Mesothelial cell of epicardium (in vitro differentiated cells): ENCODE measurements at regions not wholly inside any gene's neighbourhood (a gene's known extent, or its start where the extent isn't known, plus 50 kb on each side); places are given as distances from the start of the nearest gene placed in this dataset.

Experiments
- DNase-seq, 2 experiments: peaks; one replicate each; pipeline ENCODE4 v3.0.0; 2021; ENCODE audit warnings: low spot score in 2 of 2; ENCODE audit not compliant: unreplicated experiment in 2 of 2
- H3K27ac Mint-ChIP-seq: 2 replicates; pipeline ENCODE4 v1.8.0; 2021; ENCODE audit warnings: mixed read lengths
- H3K27me3 Mint-ChIP-seq: 2 replicates; pipeline ENCODE4 v1.8.0; 2021; ENCODE audit warnings: low read depth, mixed read lengths
- H3K36me3 Mint-ChIP-seq: 2 replicates; pipeline ENCODE4 v1.8.0; 2021; ENCODE audit warnings: mixed read lengths
- H3K4me1 Mint-ChIP-seq: 2 replicates; pipeline ENCODE4 v1.8.0; 2021; ENCODE audit warnings: mixed read lengths
- H3K4me3 Mint-ChIP-seq: 2 replicates; pipeline ENCODE4 v1.8.0; 2021; ENCODE audit warnings: mild to moderate bottlenecking, moderate library complexity, mixed read lengths
- H3K9me3 Mint-ChIP-seq: 2 replicates; pipeline ENCODE4 v1.8.0; 2021; ENCODE audit warnings: mixed read lengths
- CTCF ChIP-seq: fragments of 200-600 bp; sonication (generic); IDR thresholded peaks from one replicate; pipeline ENCODE4 v1.5.0; 2021; ENCODE audit warnings: antibody characterized with exemption; ENCODE audit not compliant: unreplicated experiment

GRCh38 chr15:93200081-93200836 is 111.2 kb upstream of the RGMA start:
- Mint-ChIP-seq H3K27ac (no peak overlapping the region), H3K36me3 (no peaks in the 10 kb centered on the region), H3K9me3 (peaks cover 29% of the 10 kb centered on the region), H3K27me3 (no peaks in the 10 kb centered on the region), H3K4me3 (no peak overlapping the region), H3K4me1 (peaks cover 12% of the 10 kb centered on the region)
- no peak for DNase-seq
- TF ChIP-seq CTCF, result no peak

- Mint-ChIP-seq H3K4me1 (peaks cover 12% of the 10 kb centered on the region), H3K9me3 (peaks cover 23% of the 10 kb centered on the region), H3K36me3 (no peaks in the 10 kb centered on the region), H3K27ac (no peak overlapping the region), H3K27me3 (peaks cover 15% of the 10 kb centered on the region), H3K4me3 (no peak overlapping the region)
- TF ChIP-seq CTCF, result no peak
- no peak for DNase-seq
These were observed 107.2 kb upstream of the RGMA start for GRCh38 chr15:93196135-93196670.

- no peak for DNase-seq
- Mint-ChIP-seq H3K27me3 (peaks cover 23% of the 10 kb centered on the region), H3K36me3 (no peaks in the 10 kb centered on the region), H3K27ac (no peak overlapping the region), H3K4me1 (peaks cover 6% of the 10 kb centered on the region), H3K9me3 (peaks cover 23% of the 10 kb centered on the region), H3K4me3 (no peak overlapping the region)
- no peak for TF ChIP-seq CTCF
These were observed 106.1 kb upstream of the RGMA start for GRCh38 chr15:93195109-93195508.

- Mint-ChIP-seq H3K27me3 (peaks cover 66% of the 10 kb centered on the region), H3K9me3 (no peaks in the 10 kb centered on the region), H3K4me1 (peaks cover 10% of the 10 kb centered on the region), H3K36me3 (no peaks in the 10 kb centered on the region), H3K4me3 (no peak overlapping the region), H3K27ac (no peak overlapping the region)
- no peak for TF ChIP-seq CTCF
- DNase-seq, result no peak
These were observed 101.2 kb upstream of the RGMA start for GRCh38 chr15:93190238-93190637.

- no peak overlapping the region for H3K27ac Mint-ChIP-seq
- H3K4me1 Mint-ChIP-seq, result peaks cover 10% of the 10 kb centered on the region
- no peaks in the 10 kb centered on the region for H3K36me3 Mint-ChIP-seq
- H3K9me3 Mint-ChIP-seq, result no peaks in the 10 kb centered on the region
- peaks cover 66% of the 10 kb centered on the region for H3K27me3 Mint-ChIP-seq
- no peak overlapping the region for H3K4me3 Mint-ChIP-seq
- no peak for DNase-seq
- TF ChIP-seq CTCF, result no peak
These were observed 100.5 kb upstream of the RGMA start for GRCh38 chr15:93189561-93189960.
